ENCODE measurements at regions not wholly inside any gene's neighbourhood (a gene's known extent, or its start where the extent isn't known, plus 50 kb on each side); places are given as distances from the start of the nearest gene placed in this dataset.
"Not testable (repeated sequence)": the region's sequence is repeated elsewhere in the genome, so short reads cannot be mapped to it uniquely, and the experiment has no call there.

DNA sequence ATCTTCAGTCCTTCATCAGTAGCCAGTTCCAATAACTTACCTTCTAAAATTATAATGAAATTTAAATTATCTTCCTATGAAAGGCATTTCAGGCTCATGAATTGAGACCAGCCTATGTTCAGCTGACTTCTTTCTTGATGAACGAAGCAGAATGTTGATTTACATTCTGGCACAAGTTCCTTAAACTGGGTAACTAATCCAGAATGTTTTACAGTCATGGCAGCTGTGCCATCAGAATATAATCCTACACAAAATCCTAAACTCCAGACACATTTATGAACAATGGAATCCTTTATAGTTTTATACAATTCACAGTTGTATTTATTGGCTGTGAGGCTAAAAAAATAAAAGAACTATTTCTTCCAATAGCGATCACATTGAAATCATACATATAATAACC, 97.3 kb upstream of the CPM start:
- DNase-seq = no peak

DNA sequence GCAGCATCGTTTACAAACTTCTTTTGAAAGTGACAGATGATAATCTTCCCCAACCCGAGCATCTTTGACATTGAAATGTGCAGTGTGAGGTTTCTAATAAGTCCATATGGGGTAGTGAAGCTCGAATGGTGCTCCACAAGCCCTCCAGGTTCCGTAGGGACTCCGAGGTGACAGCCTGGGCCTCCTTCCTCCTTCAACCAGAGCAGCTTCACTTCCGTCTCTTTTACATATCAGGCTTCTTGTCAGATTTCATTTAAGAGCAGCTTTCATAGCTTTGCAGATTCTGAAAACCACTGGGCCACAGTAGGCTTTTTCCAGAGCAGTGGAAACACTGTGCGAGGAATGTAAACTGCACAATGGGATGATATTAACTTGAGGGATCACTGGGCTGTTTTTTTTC, 103.6 kb upstream of the CPM start:
- DNase-seq = no peak

DNA sequence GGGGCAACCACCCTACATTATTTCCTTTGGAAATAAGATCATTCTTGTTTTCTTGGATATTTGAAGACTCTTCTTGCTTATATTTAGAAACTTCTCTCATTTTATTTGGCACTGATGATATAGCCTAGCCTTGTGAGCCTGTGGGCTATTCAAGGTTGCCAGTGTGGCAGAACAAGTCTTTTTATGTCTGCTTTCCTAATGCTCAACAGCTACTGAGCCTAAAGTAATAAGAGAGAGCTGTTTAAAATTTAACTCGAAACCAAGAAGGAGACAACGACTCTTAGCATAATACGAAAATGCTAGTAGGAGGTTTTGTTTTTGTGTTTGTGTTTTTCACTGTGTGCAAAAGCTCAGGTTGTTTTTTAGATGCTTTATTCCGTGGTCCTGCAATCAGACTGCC, 104.0 kb upstream of the CPM start:
- no peak for DNase-seq

DNA sequence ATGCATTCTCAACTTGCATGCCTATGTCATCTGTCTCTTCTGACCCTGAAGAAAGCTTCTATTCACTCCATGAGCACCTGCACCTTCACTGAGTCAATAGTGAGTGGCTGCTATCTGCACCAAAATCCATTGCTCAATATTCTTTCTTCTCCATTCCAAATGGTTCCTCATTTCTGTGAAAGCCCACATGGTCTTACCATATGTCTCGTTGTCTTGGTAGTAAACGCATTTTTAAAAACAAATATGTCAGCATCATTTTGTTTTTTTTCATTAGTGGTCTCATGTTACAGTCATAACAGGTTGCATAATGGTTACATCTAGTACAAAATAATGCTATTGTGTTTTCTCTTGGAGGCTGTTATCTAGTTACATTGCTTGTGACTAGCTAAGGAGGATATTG, 106.9 kb upstream of the CPM start:
- no peak for DNase-seq

DNA sequence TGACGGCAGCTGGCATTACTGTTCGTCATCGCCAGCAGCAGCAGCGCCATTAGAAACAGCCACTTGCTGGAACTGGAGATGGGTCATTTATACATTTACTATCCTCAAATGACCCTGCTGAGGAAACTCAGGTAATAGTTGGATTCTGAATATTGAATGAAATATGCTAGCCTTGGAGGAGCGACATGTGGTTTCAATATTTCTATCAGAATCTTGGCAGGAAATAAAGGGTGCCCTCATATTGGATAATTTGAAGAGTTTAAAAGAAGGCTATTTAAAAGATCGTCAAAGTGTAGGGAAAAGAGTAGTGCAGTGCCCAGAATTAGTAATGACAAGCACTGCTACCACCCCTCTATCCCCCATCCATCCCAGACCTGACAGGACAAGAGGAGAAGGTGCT, 109.6 kb upstream of the CPM start:
- DNase-seq = no peak

DNA sequence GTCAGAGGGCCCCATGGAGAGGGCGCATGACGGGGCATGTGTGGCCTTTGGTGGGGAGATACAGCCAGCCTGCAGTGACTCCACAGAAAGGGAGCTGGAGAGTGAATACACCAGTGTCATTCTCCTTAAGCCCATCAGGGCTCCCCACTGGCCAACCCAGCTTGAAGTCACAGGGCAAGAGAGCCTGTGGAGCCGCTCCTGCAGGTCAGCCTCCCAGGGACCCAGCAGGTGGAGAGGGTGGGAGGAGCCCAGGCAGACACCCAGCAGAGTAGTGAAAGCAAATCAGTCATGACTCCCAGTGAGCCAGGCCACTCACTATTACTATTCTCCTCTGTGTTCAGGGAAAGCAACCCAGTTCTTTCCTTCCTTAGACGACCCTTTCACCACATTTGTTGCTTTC, 110.0 kb upstream of the CPM start:
- no peak for DNase-seq

DNA sequence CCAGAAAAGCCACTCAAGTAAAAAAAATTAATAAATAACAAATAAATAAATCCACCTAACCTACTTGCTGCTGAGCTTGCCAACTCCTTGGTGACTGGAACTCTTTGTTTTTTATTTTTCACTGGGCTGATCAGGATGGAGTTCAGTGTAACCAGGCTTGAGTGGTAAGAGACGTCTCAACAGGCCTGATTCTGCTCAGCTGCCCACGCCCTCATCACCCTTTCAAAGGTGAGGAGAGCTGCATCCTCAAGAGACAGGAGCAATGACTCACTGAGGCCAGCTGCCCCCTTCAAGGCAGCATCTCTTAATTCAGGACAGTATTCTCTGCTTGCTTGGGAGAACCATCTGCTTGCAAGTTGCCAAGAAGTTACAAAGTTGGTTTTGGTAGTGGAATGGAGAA, 111.9 kb upstream of the CPM start:
- no peak for DNase-seq

DNA sequence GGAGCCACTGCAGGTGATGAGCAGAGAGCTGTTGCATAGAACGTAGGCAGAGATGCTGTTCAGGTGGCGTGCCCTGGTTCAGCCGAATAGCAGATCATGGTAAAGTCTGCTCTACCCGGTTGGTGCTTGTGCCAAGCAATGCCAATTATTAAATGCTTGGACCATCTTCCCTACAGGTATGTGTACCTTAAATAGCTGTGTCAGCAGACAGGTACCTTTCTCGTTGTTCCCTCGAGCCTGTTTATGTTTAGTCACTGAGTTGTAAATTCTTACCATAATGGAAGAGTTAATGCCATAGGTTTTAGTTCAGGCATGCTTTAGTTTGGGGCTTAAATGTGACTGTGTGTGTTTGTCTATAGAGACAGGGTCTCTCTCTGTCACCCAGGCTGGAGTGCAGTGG, 112.5 kb upstream of the CPM start:
- DNase-seq = no peak

DNA sequence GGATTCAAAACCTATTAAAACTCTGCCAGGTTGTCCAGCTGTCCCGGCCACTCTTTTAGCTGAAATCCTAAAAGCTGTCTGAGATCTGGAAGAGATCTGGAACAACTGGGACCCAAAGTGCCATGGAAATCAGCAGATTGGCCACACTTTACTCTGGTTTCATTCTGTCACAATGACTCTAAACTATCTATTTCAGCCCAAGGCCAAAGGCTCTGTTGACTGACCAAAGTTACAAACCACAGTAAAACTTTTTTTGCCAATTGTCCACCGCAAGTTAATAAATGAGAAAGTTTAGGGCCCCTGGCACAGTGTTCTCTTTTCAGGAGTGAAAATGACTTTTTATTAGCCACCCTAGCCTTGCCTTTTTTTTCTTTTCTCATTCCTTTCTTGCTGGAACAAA, 113.4 kb upstream of the CPM start:
- no peak for DNase-seq

DNA sequence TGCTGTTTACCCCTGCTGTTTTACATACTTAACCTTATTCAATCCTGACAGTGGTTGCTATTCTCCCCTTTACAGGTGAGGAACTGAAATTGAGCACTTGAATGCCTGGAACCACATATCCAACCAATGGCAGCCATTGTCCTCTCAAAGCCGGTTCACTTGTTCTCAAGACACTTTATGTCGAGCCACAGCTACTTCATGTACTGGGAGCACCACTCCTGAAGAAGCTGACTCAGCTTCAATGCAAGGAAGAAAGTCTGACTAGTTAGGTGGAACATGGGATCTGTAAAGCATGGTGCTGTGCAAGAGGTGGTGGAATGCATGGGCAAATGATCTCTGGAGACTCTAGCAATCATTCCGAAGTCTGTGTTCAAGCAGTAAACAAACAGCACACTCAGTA, 113.9 kb upstream of the CPM start:
- no peak for DNase-seq

DNA sequence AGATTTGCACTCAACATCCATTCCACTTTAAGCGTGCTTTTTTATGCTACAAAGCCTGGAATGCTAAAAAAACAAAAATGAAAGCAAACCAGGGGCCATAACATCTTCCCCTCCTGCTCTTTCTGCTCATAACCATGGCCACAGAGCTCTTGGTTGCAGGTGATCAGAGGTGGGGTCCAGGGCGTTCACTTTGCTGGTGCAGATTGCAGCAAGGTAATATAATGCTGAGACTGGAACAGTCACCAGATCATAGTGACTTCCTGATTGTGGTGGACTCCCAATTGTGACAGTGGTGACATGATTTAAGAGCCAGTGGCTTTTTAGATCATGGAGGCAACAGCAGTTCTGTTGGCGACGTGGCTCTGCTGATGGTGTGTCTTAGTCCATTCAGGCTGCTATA, 115.0 kb upstream of the CPM start:
- DNase-seq = no peak

DNA sequence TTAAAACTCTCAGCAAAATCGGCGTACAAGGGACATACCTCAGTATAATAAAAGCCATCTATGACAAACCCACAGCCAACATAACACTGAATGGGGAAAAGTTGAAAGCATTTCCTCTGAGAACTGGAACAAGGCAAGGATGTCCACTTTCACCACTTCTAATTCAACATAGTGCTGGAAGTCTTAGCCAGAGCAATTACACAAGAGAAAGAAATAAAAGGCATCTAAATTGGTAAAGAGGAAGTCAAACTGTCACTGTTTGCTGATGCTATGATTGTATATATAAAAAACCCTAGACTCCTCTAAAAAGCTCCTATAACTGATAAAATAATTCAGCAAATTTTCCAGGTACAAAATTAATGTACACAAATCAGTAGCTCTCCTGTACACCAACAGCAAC, 116.9 kb upstream of the CPM start:
- not testable (repeated sequence) for DNase-seq

DNA sequence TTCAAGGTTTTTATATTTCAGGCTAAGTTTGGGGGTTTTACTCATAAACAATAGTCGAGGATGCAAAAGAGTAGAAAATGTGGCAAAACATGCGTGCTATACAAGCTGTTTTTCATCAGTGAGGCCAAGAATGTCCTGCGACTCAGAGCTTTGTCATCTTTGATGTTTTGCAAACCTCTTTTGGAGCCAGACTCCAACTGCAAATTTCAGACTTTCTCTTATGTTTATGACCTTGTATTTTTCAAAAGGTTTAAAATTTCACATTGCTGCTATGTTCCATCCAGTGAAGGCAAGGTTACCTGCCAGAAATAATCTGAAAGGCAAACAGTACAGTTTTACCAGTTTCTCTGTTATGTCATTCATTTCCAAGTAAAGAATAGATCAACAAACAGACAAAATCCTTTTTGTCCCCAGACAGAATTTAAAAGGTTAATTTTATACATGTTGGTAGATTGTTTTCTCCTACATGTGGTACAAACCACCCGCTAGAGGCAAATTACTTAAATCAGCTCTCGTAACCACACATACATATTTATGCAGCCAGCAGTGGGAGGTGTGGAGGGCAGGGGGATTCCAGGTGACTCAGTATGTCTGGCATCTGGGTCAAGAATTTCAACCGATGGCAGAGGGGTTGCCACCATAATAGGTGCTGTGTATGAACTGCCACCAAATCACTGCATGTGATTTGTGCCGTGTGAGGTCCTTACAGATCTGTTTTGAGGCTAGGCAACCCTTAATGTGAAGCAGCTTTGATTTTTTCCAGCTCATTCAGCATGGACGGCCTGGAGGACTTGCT, 119.8 kb upstream of the CPM start:
- DNase-seq = no peak

DNA sequence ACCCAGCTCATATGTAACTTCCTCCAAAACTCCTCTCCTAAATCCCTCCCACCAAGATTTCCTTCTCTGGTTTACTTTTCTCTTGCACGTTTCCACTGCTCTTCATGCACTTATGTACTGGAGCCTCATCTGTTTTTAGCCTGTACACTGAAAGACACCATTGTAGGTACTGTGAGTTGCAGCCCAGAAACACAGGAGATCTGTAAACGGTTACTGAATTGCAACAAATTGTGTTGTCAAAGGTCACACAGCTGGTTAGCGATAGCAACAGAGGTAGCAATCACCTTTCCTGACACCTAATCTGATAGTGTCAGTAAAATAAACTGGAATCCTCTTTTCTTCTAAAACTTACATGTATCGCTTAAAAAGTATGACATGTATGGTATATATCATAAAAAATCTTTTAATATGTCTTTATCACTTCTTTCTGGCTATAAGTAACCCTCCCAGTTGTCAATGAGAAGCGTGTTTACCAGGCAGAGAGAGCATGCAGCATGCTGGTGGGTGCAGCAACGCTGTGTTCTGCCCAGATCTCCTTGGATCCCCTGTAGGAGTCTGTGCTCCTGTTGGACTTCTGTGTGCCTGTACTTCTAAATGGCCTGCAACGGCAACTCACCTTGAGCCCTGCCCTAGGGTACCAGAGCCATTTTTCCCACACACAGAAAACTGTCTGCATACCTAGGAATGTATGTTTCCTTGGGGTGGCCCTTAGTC, 121.5 kb upstream of the CPM start:
- no peak for DNase-seq

DNA sequence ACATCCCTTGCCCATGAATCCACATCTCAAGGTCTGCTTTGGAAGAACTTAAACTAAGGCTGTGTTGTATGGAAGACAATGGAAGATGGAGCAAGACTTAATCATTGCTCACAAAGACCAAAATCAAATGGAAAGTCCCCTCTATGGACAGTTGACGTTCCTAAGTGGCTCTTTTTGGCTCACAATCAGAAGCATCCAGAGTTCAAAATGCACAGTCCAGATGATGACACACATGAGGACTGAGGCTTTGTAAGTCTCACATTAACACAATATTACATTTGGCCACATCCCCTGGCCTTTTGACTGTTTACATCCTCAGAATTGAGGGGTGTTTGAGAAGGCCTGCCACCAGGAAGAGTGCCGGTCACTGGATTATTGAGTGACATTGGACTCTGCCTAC, 122.3 kb upstream of the CPM start:
- DNase-seq = no peak

DNA sequence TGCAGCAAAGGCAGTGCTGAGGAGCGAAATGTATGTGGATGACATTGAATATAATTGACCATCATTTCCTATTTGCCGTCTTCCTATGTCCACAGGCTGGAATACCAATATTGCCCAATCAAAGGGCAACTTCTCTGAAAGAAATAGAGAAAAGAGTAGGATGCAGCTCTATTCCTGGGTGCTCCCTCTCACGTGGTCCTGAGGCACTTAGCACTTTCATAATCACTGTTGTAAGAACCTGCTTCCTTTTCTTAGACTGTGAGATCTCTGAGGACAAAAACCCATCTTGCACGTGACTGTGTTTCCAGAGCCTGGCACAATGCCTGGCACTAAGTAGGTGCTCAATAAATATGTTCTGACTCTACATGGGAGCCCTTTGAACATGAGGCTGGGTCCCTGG, 122.7 kb upstream of the CPM start:
- no peak for DNase-seq

DNA sequence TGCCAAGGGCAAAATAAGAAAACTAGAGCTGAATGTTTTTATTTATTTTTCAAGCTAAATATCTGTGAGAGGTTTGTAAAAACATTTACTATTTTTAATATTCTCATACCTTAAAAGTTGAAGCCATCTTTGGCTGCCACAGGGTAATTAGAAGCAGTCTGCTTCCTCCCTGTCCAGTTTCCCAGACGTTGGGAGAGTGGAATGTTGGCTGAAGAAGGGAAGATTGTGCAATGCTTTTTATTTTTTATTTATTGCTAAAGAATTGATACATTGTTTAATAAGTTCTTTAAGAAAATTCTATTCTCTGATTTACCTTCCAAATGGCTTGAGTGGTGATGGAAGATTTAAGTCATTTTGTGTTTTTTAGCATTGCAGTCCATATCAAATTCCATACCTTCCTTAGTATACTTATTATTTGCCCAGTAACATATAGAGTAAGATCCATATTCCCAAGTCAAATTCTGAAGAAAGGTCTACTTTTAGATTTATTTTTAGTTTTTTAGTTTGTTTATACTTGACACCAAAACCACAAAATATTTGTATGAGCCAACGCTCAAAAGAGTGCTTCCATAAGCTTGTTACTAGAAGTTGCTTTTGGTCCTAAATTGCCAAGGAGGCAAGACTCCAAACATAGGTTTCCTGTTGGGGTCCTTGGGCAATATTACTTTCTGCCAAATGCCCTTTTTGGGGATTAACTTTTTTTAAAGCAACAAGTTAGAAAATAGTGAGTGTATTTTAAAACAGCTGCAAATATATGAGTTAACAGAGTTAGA, 124.0 kb upstream of the CPM start:
- no peak for DNase-seq

DNA sequence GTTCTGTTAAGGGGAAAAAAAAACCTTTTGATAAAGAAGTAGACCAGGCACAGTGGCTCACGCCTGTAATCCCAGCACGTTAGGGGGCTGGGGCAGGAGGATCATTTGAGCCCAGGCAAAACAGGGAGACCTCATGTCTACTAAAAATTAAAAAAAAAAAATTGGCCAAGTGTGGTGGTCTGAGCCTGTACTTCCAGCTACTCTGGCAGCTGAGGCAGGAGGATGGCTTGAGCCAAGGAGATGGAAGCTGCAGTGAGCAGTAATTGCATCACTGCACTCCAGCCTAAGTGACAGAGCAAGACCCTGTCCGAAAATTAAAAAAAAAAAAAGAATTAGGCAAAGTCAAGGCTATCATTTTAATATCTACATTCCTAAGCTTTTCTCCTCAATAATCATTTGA, 124.8 kb upstream of the CPM start:
- DNase-seq = no peak

DNA sequence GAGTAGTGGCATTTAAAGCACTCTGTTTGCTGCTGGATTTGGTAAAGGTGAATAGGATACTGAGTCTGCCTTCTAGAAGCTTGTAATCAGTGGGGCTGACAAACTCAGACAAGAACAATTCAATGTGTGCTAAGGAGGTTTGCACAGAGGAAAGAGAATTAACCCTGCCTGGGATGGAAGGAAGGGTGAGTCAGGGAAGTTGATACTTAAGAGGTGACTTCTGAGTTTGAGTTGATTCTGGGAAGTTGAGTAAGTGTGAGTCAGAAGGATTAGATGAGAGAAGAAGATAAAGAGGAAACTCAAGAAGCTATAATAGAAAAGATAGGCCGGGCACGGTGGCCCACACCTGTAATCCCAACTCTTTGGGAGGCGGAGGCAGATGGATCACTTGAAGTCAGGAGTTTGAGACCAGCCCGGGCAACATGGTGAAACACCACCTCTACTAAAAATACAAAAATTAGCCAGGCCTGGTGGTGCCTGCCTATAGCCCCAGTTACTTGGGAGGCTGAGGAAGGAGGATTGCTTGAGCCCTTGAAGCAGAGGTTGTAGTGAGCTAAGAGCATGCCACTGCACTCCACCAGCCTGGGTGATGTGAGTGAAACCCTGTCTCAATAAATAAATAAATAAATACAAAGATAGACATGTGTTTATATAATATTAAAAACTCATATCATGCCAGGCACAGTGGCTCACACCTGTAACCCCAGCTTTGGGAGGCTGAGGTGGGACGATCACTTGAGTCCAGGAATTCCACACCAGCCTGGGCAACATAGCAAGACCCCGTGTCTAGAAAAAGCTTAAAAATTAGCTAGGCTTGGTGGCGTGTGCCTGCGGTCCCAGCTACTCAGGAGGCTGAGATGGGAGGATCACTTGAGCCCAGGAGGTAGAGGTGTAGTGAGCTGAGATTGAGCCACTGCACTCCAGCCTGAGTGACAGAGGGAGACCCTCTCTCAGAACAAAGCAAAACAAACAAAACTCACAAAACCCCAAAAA, 126.8 kb upstream of the CPM start:
- no peak for DNase-seq

DNA sequence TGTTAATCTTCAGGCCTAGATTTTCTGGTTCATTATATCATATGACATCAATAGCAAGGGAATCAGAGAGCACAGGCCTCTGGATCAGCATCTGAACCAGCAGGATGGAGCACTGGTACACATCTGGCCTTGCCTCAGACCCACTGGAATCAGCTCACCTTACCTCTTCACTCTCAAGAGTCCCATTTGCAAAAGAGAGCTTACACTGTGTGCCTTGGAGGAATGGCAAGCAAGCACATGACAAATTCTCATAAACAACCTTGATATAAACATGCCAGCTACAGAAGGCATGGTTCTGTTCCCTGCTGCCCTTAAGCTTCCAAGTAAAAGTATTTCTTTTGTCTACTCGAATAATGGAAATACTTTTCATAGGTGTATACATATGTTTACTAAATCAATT, 128.6 kb upstream of the CPM start:
- no peak for DNase-seq

DNA sequence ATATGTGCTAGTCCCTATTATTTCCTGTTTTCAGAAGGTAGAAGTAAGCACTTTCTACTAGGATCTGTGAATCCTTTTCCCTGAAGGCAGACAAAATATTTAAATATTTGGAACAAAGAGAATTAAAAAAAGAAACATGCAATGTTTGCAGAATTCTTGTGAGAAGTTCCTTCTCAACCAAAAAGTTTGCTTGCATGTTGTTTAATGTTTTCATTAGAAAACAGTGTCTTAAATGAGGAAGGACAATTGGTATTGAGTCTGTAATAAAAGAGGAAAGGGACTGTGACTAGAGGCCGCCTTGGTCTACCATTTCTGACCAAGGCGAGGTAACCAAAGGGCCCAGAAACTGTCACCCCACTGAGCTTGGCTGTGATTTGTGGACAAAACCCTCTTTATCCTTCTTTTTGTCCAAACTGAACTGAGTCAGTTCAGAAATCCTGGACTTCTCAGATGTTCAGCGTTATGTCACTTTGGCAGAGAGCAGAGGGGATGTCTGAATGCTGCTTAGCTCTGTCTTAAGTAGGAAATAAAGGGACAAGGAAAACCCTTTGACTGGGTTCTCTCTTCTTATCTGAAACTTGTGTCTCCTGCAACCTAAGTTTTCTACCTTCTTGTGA, 129.8 kb upstream of the CPM start:
- no peak for DNase-seq

DNA sequence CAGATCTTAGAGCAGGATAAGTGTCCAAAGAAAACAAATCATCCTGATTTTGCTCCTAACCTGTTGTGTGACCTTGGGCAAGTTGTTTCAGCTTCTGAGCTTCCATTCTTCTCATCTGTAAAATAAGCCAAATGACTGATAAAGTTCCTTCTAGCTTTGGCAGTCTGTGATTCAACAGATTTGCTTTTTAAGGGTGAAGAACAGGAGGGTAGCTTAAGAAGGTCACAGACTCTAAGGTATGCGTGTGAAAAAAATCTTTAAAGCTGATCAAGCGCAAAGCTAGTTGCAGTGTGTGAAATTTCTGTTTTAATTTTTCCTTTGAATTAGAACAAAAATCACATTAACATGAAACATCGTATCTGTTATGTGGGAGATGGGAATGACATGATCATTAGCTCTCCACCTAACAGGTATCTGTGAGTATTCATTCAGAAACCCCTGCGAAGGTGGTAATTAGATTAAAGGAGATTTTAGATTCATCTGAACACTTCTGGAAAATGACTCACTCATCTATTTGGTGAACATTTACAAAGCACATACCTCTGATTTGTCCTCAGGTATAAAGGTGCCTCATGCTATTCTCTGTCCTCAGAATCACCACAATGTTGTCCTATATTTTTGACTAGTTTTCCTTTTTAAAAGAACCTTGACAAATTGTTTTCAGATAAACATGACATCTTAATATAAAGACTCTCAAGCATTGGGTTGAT, 131.9 kb upstream of the CPM start:
- no peak for DNase-seq

Data from KG1 (cell line).